Activated naive CD8-positive, alpha-beta T cell treated with anti-CD3 and anti-CD28 coated beads, Interleukin-2, amount 10 ng/mL, durations not matched to agents 7 days and 5 days (primary cell): ENCODE measurements at regions not wholly inside any gene's neighbourhood (a gene's known extent, or its start where the extent isn't known, plus 50 kb on each side); places are given as distances from the start of the nearest gene placed in this dataset.
A peak's percentile ranks its signal among the peaks of the same experiment; 100 is the strongest.

Experiments
- ATAC-seq: fragments of 150-1000 bp; cut with Tn5 transposase; one replicate; pipeline ENCODE4 v1.10.0; 2021; ENCODE audit warnings: low read depth, moderate library complexity
- POLR2A ChIA-PET: fragments of 350-600 bp; sonication (Branson Sonifier 250); formaldehyde crosslinking; loops from one replicate; lab custom pipeline; 2021; ENCODE audit warnings: antibody characterized with exemption; lab: Charles Lee
- DNase-seq: peaks from one replicate; pipeline ENCODE4 v3.0.0; 2021
- H3K27ac Mint-ChIP-seq: one replicate; pipeline ENCODE4 v1.8.0; 2022; ENCODE audit warnings: mild to moderate bottlenecking, mixed read lengths
- H3K27me3 Mint-ChIP-seq: one replicate; pipeline ENCODE4 v1.8.0; 2022; ENCODE audit warnings: mild to moderate bottlenecking, moderate library complexity, mixed read lengths
- H3K36me3 Mint-ChIP-seq: one replicate; pipeline ENCODE4 v1.8.0; 2021; ENCODE audit warnings: mild to moderate bottlenecking, mixed read lengths
- H3K4me1 Mint-ChIP-seq: one replicate; pipeline ENCODE4 v1.8.0; 2021; ENCODE audit warnings: mixed read lengths
- H3K4me3 Mint-ChIP-seq: one replicate; pipeline ENCODE4 v1.8.0; 2022; ENCODE audit warnings: mild to moderate bottlenecking, moderate library complexity, mixed read lengths
- H3K9me3 Mint-ChIP-seq: one replicate; pipeline ENCODE4 v1.8.0; 2021; ENCODE audit warnings: mixed read lengths

DNA sequence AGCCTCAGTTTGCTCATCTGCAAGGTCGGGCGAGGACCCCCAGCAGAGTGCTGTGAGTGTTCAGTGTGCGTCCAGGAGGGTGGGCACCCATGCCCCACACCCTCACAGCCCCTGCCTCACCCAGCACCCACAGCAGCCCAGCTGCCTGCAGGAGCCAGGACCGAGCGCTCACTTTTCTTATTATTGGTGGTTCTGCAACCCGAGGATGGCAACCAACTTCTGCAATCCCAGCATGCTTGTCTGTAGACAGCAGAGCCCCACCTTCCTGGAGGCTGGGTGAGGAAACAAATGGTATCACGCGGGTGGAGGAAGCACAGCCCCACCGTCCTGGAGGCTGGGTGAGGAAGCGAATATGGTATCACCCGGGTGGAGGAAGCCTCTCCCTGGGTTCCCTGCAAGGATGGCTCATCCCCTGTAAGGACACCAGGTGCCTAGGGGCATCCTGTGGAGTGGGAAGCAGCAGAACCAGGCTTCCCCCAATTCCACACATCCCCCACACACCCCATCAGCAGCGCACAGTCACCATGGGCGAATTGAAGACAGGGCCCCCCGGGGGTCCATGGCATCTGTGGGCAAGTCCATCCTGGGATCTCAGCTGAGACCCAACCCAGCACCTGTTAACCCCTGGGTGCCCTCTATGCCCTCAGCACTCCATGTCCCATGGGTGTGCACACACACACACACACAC is 220.5 kb upstream of the RAB6C start:
- Mint-ChIP-seq H3K4me3 (peak overlapping the region; percentile 47), H3K27me3 (no peaks in the 10 kb centered on the region), H3K27ac (peak overlapping the region; percentile 7), H3K36me3 (no peaks in the 10 kb centered on the region), H3K4me1 (no peaks in the 10 kb centered on the region), H3K9me3 (no peaks in the 10 kb centered on the region)
- DNase-seq = no peak
- peak; percentile 45 for ATAC-seq
- POLR2A ChIA-PET = no interaction called here

DNA sequence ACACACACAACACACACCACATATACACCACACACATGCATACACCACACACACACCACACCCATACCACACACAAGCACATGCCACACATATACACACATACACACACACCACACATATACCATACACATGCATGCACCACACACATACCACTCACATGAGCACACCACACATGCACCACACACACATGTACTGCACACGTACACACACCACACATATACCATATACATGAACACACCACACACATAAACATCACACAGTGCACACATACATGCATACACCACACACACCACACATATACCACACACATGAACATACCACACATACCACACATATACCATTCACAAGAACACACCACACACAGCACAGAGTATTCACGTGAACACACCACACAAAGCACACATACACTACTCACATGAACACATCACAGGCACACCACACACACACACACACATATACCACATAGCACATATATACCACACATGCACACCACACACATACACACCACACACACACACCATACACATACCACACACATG is 219.9 kb upstream of the RAB6C start:
- Mint-ChIP-seq H3K4me1 (no peaks in the 10 kb centered on the region), H3K9me3 (no peaks in the 10 kb centered on the region), H3K27me3 (no peaks in the 10 kb centered on the region), H3K36me3 (no peaks in the 10 kb centered on the region), H3K4me3 (no peak overlapping the region), H3K27ac (no peak overlapping the region)
- ATAC-seq = no peak
- DNase-seq = no peak
- POLR2A ChIA-PET = no interaction called here

DNA sequence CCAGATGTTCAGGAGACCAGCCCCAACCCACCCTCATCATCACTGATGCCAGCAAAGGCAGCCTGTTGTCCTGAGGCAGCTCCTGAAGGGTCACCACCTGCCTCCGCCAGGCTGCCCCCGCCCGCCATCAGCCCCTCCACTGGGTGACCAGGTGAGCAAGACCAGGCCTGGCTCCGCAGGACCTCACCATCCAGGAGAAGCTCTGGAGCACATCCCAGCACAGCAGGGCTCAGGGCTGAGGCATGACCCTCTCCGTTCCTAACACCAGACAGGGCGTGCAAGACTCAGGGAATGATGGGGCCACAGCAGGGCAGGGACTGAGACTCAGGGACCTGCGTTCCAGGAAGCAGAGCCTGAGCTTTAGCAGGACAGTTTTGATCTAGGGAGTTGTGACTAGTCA is 218.8 kb upstream of the RAB6C start:
- H3K4me3 Mint-ChIP-seq = no peak overlapping the region
- H3K27me3 Mint-ChIP-seq = no peaks in the 10 kb centered on the region
- POLR2A ChIA-PET = no interaction called here
- H3K27ac Mint-ChIP-seq = no peak overlapping the region
- ATAC-seq (no peak), DNase-seq (no peak)
- H3K36me3 Mint-ChIP-seq = no peaks in the 10 kb centered on the region
- H3K4me1 Mint-ChIP-seq = no peaks in the 10 kb centered on the region
- H3K9me3 Mint-ChIP-seq = no peaks in the 10 kb centered on the region

DNA sequence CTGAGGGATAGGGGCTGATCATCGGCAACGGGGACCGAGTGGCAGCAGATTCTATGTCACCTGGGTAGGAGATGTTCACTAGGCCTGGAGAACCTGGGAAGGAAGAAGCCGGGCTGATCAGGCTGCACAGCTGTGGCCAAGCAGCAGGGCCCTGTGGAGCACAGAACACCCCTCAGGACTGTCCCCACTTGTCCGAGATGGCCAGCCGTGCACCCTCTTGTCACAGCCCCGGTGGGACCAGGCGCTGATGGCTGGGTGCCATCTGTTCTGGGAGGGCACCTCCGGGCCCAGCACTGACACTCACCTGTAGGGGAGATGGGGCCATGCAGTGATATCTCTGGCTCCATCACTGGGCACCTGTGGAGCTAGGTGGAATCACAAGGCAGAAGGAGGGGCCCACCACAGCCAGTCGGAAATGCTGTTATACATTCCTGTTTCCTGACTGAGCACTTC is 217.9 kb upstream of the RAB6C start:
- H3K36me3 Mint-ChIP-seq = no peaks in the 10 kb centered on the region
- POLR2A ChIA-PET = no interaction called here

DNA sequence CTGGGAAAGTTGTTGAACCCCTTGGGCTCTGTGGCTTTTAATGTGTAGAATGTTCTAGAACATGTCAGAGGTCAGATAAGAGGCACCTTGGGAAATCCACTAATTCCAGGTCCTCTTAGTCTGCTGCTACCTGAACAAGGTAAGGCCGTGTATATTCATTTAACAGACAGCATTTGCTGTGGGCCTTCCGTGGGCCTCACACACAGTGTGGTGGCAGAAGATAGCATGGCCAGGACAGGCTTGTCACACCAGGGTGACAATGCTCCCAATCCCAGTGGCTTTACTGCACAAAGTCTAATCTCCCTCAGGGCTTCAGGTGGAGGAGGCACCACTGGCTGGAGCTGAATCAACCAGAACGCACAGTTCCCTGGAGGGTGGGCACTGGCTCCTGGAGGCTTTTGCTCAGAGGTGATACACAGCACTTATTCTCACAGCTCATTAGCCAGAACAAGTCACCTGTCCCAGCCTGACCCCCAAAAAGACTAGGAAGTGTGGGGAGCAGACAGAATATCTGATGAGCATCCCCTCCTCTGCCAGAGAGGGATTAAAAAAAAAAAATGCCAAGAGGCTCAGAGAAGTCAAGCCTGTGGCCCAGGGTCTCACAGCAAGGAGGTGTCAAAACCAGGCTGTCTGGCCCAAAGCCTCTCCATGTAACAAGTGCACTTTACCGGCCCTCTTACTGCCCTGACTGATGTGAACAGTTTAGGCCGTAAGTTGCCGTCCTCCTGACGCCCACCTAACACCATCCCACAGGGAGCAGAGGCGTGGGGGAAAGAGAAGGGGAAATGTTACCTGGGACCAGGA is 216.9 kb upstream of the RAB6C start:
- Mint-ChIP-seq H3K36me3 (no peaks in the 10 kb centered on the region), H3K9me3 (no peaks in the 10 kb centered on the region), H3K27ac (no peak overlapping the region), H3K27me3 (no peaks in the 10 kb centered on the region), H3K4me1 (no peaks in the 10 kb centered on the region), H3K4me3 (no peak overlapping the region)
- ATAC-seq (no peak), DNase-seq (no peak)
- POLR2A ChIA-PET = no interaction called here

More for the DNA sequence above, 217.9 kb upstream of the RAB6C start:
- Mint-ChIP-seq H3K9me3 (no peaks in the 10 kb centered on the region), H3K27me3 (no peaks in the 10 kb centered on the region), H3K27ac (no peak overlapping the region), H3K4me1 (no peaks in the 10 kb centered on the region), H3K4me3 (no peak overlapping the region)
- DNase-seq = no peak
- no peak for ATAC-seq

DNA sequence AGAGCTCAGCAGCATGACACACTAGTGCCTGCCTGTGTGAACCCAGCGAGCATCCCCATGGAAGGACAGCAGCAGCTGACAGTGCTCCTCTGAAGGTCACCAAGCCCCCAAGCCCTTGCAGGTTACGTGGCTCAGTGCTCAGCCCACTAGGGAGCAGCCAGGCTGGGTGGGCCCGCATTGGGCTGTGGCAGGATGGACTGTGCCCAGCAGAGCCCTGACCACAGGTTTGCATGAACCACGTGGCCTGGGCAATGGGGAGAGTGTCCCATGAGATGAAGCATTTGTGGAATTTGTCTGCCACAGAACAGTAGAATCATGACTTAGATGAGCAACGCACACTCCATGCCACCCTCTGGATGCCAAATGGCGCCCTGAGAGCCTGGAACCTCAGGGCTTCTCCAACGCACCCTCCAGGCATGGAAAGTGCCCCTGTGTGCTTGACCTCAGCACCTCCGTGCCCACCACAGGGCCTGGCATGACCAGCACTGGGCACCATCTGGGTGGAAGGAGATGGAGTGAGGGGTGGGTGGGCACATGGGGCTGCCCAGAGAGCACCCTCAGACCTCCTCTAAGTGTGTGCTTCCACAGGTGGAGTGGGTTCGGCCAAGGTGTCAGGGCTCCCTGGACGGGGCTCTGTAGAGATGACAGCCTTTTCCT is 216.1 kb upstream of the RAB6C start:
- H3K9me3 Mint-ChIP-seq = no peaks in the 10 kb centered on the region
- POLR2A ChIA-PET = no interaction called here
- H3K27me3 Mint-ChIP-seq = no peaks in the 10 kb centered on the region
- H3K27ac Mint-ChIP-seq = no peak overlapping the region
- no peak for DNase-seq
- no peaks in the 10 kb centered on the region for H3K4me1 Mint-ChIP-seq
- no peak for ATAC-seq
- H3K4me3 Mint-ChIP-seq = no peak overlapping the region
- no peaks in the 10 kb centered on the region for H3K36me3 Mint-ChIP-seq

DNA sequence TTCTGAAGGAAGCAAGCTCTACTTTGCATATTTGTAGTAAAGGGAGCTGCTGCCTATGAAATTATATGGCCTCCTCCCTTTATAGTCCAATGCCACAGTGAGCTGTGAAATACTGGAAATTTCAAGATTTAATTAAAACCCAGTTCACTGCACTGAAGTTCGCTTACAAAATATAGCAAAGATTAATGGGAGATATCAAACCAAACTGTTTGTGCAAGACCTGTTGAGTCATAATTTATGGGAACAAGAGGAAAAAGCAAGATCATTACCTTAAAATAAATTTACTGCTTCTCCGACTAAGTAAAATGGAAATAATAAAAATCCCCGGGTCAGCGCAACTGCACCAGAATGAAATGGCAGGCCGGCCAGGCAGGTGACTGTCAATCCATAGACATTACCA is 215.5 kb upstream of the RAB6C start:
- POLR2A ChIA-PET = no interaction called here
- Mint-ChIP-seq H3K36me3 (no peaks in the 10 kb centered on the region), H3K27me3 (no peaks in the 10 kb centered on the region), H3K9me3 (no peaks in the 10 kb centered on the region), H3K4me3 (no peak overlapping the region), H3K27ac (no peak overlapping the region), H3K4me1 (no peaks in the 10 kb centered on the region)
- DNase-seq (no peak), ATAC-seq (no peak)

DNA sequence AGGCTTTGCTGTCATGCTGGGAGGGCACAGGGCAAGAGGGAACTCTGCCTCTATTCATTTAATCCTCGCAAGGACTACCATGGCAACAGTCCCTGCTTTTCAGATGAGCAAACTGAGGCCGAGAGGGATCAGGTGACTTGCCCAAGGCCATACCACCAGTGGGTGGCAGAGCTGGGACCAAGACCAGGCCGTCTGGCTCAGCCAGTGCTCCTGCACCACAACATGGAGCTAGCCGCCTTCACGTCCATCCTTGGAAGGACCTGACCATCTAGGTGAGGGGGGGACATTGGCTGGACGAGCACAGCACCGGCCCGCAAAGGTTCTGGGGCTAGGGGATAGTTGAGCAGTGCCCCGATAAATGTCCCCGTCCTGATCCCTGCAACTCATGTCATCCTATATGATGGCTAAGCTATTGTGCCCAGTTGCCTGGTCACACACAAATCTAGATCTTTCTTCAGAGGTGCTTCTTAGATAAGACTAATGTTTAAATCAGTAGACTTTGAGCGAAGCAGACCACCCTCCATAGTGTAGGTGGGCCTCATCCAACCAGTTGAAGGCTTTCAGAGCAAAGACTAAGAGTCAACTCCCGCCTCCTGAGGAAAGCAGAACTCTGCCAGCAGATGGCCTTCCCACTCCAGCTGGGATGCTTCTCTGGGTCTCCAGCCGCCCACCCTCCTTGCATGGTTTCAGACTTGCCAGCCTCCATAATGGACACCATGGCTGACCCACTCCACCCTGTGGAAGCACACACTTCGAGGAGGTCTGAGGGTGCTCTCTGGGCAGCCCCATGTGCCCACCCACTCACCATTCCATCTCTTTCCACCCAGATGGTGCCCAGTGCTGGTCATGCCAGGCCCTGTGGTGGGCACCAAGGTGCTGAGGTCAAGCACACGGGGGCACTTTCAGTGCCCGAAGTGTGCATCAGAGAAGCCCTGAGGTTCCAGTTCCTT is 214.8 kb upstream of the RAB6C start:
- POLR2A ChIA-PET = no interaction called here
- no peak overlapping the region for H3K4me3 Mint-ChIP-seq
- H3K9me3 Mint-ChIP-seq = no peaks in the 10 kb centered on the region
- H3K27me3 Mint-ChIP-seq = no peaks in the 10 kb centered on the region
- no peak overlapping the region for H3K27ac Mint-ChIP-seq
- DNase-seq (no peak), ATAC-seq (no peak)
- H3K36me3 Mint-ChIP-seq = no peaks in the 10 kb centered on the region
- no peaks in the 10 kb centered on the region for H3K4me1 Mint-ChIP-seq

DNA sequence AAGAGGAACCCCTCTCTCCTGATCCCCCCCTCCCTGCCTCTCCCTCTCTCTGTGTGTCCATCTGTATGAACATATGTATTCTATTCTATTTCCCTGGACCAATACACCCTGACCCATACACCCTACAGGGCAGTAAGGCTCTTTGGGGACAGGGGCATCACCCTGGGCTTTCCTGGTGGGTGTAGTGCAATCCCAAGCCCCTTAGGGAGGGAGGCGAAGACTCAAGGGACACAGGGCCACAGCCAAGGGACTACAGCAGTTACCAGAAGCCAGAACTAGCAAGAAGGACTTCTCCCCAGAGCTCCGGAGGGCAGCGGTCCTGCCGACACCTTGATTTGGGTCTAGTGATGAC is 214.2 kb upstream of the RAB6C start:
- no peaks in the 10 kb centered on the region for H3K4me1 Mint-ChIP-seq
- H3K9me3 Mint-ChIP-seq = no peaks in the 10 kb centered on the region
- H3K36me3 Mint-ChIP-seq = no peaks in the 10 kb centered on the region
- H3K4me3 Mint-ChIP-seq = no peak overlapping the region
- ATAC-seq (no peak), DNase-seq (no peak)
- H3K27ac Mint-ChIP-seq = no peak overlapping the region
- POLR2A ChIA-PET = no interaction called here
- no peaks in the 10 kb centered on the region for H3K27me3 Mint-ChIP-seq

DNA sequence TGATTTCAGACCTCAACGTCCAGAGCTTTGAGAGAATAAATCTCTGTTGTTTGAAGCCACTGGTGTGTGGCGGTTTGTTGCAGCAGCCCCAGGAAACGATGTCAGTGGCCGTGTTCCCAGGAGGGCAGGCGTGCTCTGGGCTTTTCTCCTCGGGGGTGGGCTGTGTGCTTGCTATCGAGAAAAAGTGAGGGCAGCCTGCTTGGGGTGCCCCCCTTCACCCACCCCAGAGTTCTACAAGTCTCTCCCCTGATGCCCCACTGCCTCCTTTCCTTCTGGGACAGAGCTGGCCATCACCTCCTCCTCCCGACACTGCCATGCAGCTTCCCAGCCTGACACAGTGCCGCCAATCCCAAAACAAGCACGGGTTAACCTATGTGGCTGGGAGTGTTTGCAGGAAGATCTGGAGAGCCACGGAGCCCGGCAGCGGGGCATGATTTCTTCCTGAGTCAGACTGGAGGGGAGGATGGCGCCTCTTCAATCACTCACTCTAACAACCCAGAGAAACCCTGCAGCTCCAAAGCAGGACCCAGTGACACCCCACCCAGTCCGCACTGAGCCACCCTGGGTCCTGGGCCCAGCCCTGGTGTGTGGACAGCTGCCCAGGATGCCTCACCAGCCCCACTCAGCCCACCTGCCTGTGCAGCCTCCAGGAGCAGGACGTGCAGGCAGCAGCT is 213.7 kb upstream of the RAB6C start:
- no peaks in the 10 kb centered on the region for H3K9me3 Mint-ChIP-seq
- POLR2A ChIA-PET = no interaction called here
- no peaks in the 10 kb centered on the region for H3K4me1 Mint-ChIP-seq
- no peak for ATAC-seq
- no peak overlapping the region for H3K4me3 Mint-ChIP-seq
- no peak for DNase-seq
- no peaks in the 10 kb centered on the region for H3K36me3 Mint-ChIP-seq
- H3K27me3 Mint-ChIP-seq = no peaks in the 10 kb centered on the region
- no peak overlapping the region for H3K27ac Mint-ChIP-seq

DNA sequence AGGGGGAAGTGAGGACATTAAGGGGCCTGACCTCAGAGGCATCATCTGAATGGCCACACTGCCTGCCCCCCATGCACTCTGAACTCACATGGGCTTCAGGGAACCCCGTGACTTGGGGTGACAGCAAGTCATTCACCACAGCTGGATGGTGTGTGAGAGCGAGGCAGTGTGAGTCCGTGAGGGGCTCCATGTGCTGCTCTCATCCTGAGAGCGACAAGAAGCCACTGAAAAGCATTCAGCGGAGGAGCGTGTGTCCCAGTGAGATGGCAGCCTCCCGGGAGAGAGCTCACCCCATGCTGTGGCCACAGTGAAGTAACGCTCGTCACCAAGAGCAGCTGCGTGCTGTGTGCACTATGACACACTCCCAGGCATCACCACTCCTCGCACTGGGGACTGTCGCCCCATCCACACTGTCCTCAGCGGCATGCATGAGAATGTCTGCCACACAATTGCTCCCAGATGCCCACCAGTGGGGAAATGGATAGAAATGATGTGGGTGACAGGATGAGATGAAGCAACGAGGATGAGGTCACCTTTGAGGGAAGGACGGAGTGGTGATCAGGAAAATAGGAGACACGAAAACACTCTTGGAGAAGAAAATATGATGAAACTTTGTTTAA is 213.0 kb upstream of the RAB6C start:
- Mint-ChIP-seq H3K4me1 (no peaks in the 10 kb centered on the region), H3K27ac (no peak overlapping the region), H3K4me3 (no peak overlapping the region), H3K36me3 (no peaks in the 10 kb centered on the region), H3K27me3 (no peaks in the 10 kb centered on the region), H3K9me3 (no peaks in the 10 kb centered on the region)
- POLR2A ChIA-PET = no interaction called here
- DNase-seq (no peak), ATAC-seq (no peak)

DNA sequence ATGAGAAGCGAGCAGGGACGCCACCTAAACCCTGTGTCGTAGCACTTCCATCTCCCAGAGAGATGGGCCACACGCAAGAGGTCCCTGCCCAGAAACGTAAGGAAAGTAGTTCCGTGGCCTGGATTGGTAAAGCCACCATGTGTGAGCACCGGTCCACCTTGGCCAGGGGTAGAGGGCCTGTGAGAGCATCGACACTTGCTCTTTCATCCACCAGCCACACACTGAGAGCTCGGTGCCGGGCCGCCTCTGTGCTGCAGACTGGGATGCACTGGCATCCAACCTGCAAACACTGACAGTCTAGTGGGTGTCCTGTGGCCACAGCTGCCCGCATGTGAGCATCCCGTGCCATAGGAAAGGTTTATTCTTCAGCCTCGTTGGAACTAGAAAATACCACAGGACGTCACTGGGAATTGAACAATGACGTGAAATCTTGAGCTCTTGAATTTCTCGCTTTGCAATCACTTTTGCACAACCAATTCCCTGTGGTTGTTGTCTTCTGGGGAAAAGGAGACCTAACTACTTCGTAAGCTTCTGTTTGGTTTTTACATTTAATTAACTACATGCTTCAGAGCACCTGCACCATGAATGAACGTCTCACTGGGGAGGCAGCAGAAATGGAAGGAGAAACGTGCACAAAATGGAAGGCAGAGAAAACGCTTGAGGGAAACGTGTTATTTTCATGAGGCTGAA is 212.0 kb upstream of the RAB6C start:
- Mint-ChIP-seq H3K9me3 (no peaks in the 10 kb centered on the region), H3K27ac (no peak overlapping the region), H3K4me1 (no peaks in the 10 kb centered on the region), H3K36me3 (no peaks in the 10 kb centered on the region), H3K4me3 (no peak overlapping the region), H3K27me3 (no peaks in the 10 kb centered on the region)
- DNase-seq (no peak), ATAC-seq (no peak)
- POLR2A ChIA-PET = no interaction called here
